ENCODE measurements at regions not wholly inside any gene's neighbourhood (a gene's known extent, or its start where the extent isn't known, plus 50 kb on each side); places are given as distances from the start of the nearest gene placed in this dataset.

- Histone ChIP-seq H3K9ac (ENCODE audit: extremely low read depth, insufficient read length, low read length) (no peak overlapping the region), H3K23me2 (ENCODE audit: insufficient read length, low read depth, low read length, poor library complexity, severe bottlenecking) (no peaks in the 10 kb centered on the region), H4K8ac (replicated peaks; ENCODE audit: insufficient read length, low read depth, low read length) (no peak overlapping the region), H3K9me3 (ENCODE audit: control insufficient read depth, low read depth, low read length) (no peaks in the 10 kb centered on the region), H3K4me1 (ENCODE audit: insufficient read depth, low read length) (no peaks in the 10 kb centered on the region), H2BK20ac (ENCODE audit: low read depth, low read length, poor library complexity, severe bottlenecking) (no peak overlapping the region), H2AK5ac (ENCODE audit: insufficient read length, low read length) (no peak overlapping the region), H3K23ac (ENCODE audit: insufficient read length, low read depth, low read length) (no peak overlapping the region), H2BK12ac (ENCODE audit: insufficient read length, low read depth, low read length) (no peak overlapping the region), H2BK120ac (ENCODE audit: low read depth, low read length, poor library complexity, severe bottlenecking) (no peak overlapping the region), H2AFZ (ENCODE audit: low read length) (no peak overlapping the region), H3K56ac (ENCODE audit: insufficient read length, low read depth, low read length) (no peak overlapping the region), H3K4me2 (ENCODE audit: insufficient read depth, insufficient read length, low read length) (no peak overlapping the region), H3T11ph (ENCODE audit: low read length) (no peak overlapping the region), H3K4ac (ENCODE audit: low read depth, low read length) (no peak overlapping the region), H4K20me1 (ENCODE audit: control insufficient read depth, insufficient read depth, insufficient read length) (no peaks in the 10 kb centered on the region), H3K18ac (ENCODE audit: insufficient read length, low read depth, low read length) (no peak overlapping the region), H4K91ac (ENCODE audit: insufficient read length, low read depth, low read length) (no peak overlapping the region), H3K27ac (ENCODE audit: insufficient read length, low read depth, low read length) (no peak overlapping the region), H3K79me1 (ENCODE audit: insufficient read depth, low read depth, low read length, poor library complexity, severe bottlenecking) (no peaks in the 10 kb centered on the region), H2BK5ac (ENCODE audit: insufficient read length, low read length) (no peak overlapping the region), H3K14ac (ENCODE audit: insufficient read depth, low read length) (no peak overlapping the region), H3K27me3 (ENCODE audit: insufficient read depth, low read length) (no peaks in the 10 kb centered on the region), H3K79me2 (ENCODE audit: insufficient read depth, low read length) (no peaks in the 10 kb centered on the region), H4K5ac (ENCODE audit: insufficient read length, low read depth, low read length) (no peak overlapping the region), H2BK15ac (ENCODE audit: low read depth, low read length) (no peak overlapping the region)
- no peak for TF ChIP-seq CTCF (conservative IDR thresholded peaks at IDR 0.05)
- Mint-ChIP-seq H3K27me3 (ENCODE audit: low read depth) (no peaks in the 10 kb centered on the region), H3K36me3 (ENCODE audit: insufficient read depth in 1 of 3, low read depth in 3 of 3) (no peaks in the 10 kb centered on the region), H3K9me3 (no peaks in the 10 kb centered on the region), H3K4me3 (no peak overlapping the region; a peak in 1 of 5 replicates), H3K27ac (no peak overlapping the region), H3K4me1 (peaks cover 2 to 5% of the 10 kb centered on the region in 2 experiments)
- no CpG with 5 or more reads among the region's 6 CpGs for WGBS (ENCODE audit: extremely low coverage, insufficient read length, low lambda C conversion rate)
- no peak for DNase-seq
Observed at GRCh38 chr16:80259290-80259805, 281.4 kb upstream of the DYNLRB2 start.

Data from H9 (cell line).